ENCODE measurements at regions not wholly inside any gene's neighbourhood (a gene's known extent, or its start where the extent isn't known, plus 50 kb on each side); places are given as distances from the start of the nearest gene placed in this dataset.

DNA sequence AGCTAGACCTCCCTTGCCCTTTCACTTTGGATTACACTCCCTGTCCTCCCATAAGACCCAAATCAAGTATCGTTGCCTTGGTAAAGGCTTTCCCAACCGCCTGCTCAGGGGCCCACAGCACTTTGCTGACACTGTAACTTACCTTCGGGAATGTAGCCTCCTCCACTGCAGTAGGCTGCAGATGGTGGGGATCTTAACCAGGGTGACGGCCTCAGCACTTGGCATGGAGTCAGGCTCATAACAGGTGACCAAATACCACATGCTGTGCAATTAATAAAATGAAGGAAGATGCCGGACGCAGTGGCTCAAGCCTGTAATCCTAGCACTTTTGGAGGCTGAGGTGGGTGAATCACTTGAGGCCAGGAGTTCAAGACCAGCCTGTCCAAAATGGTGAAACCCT lies 88.7 kb upstream of the IRF2BP2 start:
- H3K36me3 Mint-ChIP-seq (ENCODE audit: low read depth): no peaks in the 10 kb centered on the region
- H3K4me3 Mint-ChIP-seq: no peak overlapping the region
- peaks cover under 1% of the 10 kb centered on the region for H3K27me3 Mint-ChIP-seq
- ChIA-PET CTCF (no interaction called here), POLR2A (no interaction called here)
- peaks cover 1% of the 10 kb centered on the region for H3K4me1 Mint-ChIP-seq
- H3K27ac Mint-ChIP-seq: no peak overlapping the region
- no peak for DNase-seq
- no peaks in the 10 kb centered on the region for H3K9me3 Mint-ChIP-seq

DNA sequence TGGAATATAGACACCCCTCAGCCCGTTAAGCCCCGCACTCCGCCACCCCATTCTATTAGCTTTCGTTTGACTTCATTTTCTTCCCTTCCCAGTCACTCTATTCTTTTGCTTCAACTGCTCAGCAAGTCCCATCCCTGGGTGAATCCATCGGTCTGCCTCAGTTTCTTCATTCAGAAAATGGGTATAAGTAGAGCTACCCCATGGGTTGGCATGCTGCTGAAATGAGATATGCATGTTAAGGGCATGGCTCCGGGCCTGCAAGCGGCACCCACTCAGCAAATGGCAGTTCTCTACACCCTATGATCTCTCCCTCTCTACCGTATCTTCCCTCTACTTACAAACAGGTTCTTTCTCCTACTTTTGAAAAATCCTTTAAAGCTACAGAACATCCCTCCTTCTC lies 87.8 kb upstream of the IRF2BP2 start:
- H3K4me3 Mint-ChIP-seq: no peak overlapping the region
- peaks cover 1% of the 10 kb centered on the region for H3K4me1 Mint-ChIP-seq
- DNase-seq: no peak
- POLR2A ChIA-PET: no interaction called here
- H3K9me3 Mint-ChIP-seq: no peaks in the 10 kb centered on the region
- no peaks in the 10 kb centered on the region for H3K27me3 Mint-ChIP-seq
- H3K27ac Mint-ChIP-seq: no peak overlapping the region
- no peaks in the 10 kb centered on the region for H3K36me3 Mint-ChIP-seq (ENCODE audit: low read depth)
- CTCF ChIA-PET: interaction anchor here (1.4 kb wide), 1 partner anchor 16 kb away, joined by 4 read pairs; no protein-coding TSS in a partner anchor

DNA sequence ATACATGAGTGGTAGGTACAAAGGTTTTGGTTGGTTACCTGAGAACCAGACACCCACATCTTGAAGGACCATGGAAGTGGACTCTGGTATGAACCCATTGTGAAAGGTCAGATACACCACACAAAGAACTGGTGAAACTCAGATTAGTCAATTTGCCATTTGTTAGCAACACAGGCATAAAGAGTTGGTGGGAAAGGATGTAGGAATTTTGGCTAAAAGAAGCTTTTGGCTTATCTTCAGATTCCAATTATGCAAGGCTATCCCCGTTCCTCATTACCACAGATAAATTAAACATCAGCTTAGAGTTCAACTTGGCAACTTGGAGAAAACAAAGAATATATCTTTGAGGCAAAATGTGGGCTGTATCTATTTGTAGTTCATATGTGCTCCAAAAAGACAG lies 87.0 kb upstream of the IRF2BP2 start:
- Mint-ChIP-seq H3K27me3 (no peaks in the 10 kb centered on the region), H3K36me3 (ENCODE audit: low read depth) (no peaks in the 10 kb centered on the region), H3K4me1 (peaks cover 1% of the 10 kb centered on the region), H3K4me3 (no peak overlapping the region), H3K27ac (no peak overlapping the region), H3K9me3 (no peaks in the 10 kb centered on the region)
- CTCF ChIA-PET: interaction anchor here (1.4 kb wide), 1 partner anchor 17 kb away, joined by 4 read pairs; no protein-coding TSS in a partner anchor
- POLR2A ChIA-PET: no interaction called here
- no peak for DNase-seq

DNA sequence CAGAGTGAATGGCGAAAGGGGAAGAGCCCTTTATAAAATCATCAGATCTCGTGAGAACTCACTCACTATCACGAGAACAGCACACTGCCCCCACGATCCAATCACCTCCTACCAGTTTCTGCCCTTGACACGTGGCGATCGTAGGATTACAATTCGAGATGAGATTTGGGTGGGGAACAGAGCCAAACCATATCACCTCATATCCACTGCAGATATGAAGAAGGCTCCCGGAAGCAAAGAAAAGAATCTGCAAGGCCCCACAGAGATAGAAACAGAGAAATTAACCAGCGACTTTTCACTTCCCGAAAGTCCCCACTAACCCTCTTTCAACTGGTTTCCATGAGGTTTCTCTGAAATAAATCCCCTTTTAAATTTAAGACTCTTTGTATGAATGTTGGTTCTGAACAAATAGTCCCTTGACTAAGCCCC lies 86.2 kb upstream of the IRF2BP2 start:
- POLR2A ChIA-PET: no interaction called here
- no peak for DNase-seq
- Mint-ChIP-seq H3K9me3 (no peaks in the 10 kb centered on the region), H3K27me3 (no peaks in the 10 kb centered on the region), H3K27ac (no peak overlapping the region), H3K4me3 (no peak overlapping the region), H3K36me3 (ENCODE audit: low read depth) (no peaks in the 10 kb centered on the region), H3K4me1 (peaks cover 1% of the 10 kb centered on the region)
- CTCF ChIA-PET: interaction anchor here (1.4 kb wide), 1 partner anchor 18 kb away, joined by 4 read pairs; no protein-coding TSS in a partner anchor

DNA sequence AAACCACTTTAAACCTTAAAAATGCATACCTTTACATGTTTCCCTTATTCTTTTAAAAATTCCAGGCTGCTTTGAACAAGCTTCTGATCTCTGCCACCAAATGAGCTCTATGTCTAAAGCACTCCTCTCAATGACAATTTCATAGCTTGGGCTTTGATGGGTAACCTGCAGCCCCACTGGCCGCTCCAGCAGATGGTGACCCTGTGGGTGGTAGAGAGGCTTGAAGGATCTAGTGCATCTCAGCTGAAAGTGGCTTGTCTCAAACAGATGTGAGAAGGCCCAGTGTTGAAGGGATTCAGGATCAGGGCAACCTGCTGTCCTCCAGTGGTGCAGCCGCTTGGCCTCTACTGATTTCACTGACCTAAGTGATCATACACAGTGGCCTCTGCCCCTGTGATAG lies 84.7 kb upstream of the IRF2BP2 start:
- H3K36me3 Mint-ChIP-seq (ENCODE audit: low read depth): no peaks in the 10 kb centered on the region
- H3K4me1 Mint-ChIP-seq: no peaks in the 10 kb centered on the region
- H3K27me3 Mint-ChIP-seq: no peaks in the 10 kb centered on the region
- no peak overlapping the region for H3K4me3 Mint-ChIP-seq
- no peak for DNase-seq
- ChIA-PET POLR2A (interaction anchor here (1.1 kb wide), 1 partner anchor 83 kb away, joined by 4 read pairs; no protein-coding TSS in a partner anchor), CTCF (interaction anchor here (1.6 kb wide), 1 partner anchor 9 kb away, joined by 6 read pairs; no protein-coding TSS in a partner anchor)
- H3K9me3 Mint-ChIP-seq: no peaks in the 10 kb centered on the region
- H3K27ac Mint-ChIP-seq: no peak overlapping the region

DNA sequence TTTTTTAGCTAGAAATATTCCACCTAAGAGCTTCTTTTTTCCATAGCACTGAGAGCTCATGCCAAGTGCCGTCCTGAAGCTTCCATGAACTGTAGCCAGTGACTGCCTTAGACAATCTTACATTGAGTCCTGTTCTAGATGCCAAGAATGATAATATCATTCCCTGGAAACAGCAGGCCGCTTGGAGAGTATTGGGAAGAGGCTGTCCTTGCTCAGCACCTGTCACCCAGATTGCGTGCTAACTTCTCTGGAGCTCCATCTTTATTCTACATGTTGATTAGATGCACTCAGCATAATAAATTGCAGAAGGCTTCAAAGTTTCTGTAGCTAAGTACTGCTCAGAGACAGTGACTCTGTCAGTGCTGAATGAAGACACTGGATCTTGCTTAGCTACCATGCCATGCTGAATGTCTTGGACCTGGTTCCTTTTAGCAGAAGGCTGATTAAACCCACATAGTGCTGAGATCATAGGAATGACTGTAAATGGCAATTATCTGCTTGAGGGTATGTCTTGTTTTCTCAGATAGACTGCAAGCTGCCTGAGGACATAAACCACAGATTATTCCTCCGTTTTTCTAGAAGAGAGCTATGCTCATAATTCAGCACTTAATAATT lies 83.1 kb upstream of the IRF2BP2 start:
- no peak overlapping the region for H3K27ac Mint-ChIP-seq
- no peaks in the 10 kb centered on the region for H3K36me3 Mint-ChIP-seq (ENCODE audit: low read depth)
- DNase-seq: no peak
- no peaks in the 10 kb centered on the region for H3K9me3 Mint-ChIP-seq
- no peaks in the 10 kb centered on the region for H3K4me1 Mint-ChIP-seq
- CTCF ChIA-PET: interaction anchor here (0.8 to 1.5 kb wide), 2 partner anchors 9 to 11 kb away, joined by 3 to 6 read pairs; no protein-coding TSS in a partner anchor
- POLR2A ChIA-PET: no interaction called here
- H3K27me3 Mint-ChIP-seq: no peaks in the 10 kb centered on the region
- H3K4me3 Mint-ChIP-seq: no peak overlapping the region

DNA sequence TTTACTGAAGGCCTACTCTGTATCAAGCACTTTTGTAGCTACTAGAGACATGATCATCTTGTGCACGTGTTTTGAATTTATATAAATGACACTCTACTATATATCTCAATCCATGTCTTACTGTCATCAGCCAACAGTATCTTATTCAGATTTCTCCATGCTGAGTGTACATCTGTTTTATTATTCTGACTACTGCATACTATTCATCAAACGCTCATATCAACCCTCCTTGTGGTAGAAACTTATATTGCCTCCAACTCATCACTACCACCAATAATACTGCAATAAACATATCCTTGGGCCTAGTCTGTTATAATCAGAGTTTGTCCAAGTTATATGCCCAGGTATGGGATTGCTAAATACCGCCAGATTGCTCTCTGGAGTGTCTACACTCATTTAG lies 81.6 kb upstream of the IRF2BP2 start:
- Mint-ChIP-seq H3K4me3 (no peak overlapping the region), H3K9me3 (peaks cover 5% of the 10 kb centered on the region), H3K27ac (no peak overlapping the region), H3K27me3 (no peaks in the 10 kb centered on the region), H3K4me1 (no peaks in the 10 kb centered on the region), H3K36me3 (ENCODE audit: low read depth) (no peaks in the 10 kb centered on the region)
- ChIA-PET POLR2A (no interaction called here), CTCF (interaction anchor here (1.5 kb wide), 1 partner anchor 13 kb away, joined by 6 read pairs; no protein-coding TSS in a partner anchor)
- no peak for DNase-seq

DNA sequence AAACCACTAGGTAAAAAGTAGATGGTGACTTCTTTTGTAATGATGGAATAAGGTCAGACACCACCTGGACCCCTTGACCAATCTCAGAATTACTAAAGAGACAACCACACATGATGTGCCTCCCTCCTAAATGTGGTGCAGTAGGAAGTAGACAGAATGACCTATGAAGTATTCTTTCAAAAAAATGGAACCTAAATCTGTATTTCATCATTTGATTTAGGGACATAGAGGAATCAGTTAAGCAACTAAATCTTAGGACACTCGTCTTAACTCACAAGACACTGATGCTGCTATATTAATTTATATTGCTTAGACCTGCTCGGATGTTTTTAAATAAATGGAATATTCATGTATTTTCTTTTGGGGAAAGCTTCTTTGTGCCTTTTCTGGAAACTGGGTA lies 80.9 kb upstream of the IRF2BP2 start:
- ChIA-PET POLR2A (no interaction called here), CTCF (interaction anchor here (0.6 to 1.0 kb wide), 2 partner anchors 69 to 300 kb away, joined by 3 to 4 read pairs; no protein-coding TSS in a partner anchor)
- H3K4me3 Mint-ChIP-seq: no peak overlapping the region
- peaks cover 2% of the 10 kb centered on the region for H3K36me3 Mint-ChIP-seq (ENCODE audit: low read depth)
- no peak overlapping the region for H3K27ac Mint-ChIP-seq
- DNase-seq: no peak
- H3K4me1 Mint-ChIP-seq: no peaks in the 10 kb centered on the region
- H3K27me3 Mint-ChIP-seq: no peaks in the 10 kb centered on the region
- peaks cover 8% of the 10 kb centered on the region for H3K9me3 Mint-ChIP-seq

DNA sequence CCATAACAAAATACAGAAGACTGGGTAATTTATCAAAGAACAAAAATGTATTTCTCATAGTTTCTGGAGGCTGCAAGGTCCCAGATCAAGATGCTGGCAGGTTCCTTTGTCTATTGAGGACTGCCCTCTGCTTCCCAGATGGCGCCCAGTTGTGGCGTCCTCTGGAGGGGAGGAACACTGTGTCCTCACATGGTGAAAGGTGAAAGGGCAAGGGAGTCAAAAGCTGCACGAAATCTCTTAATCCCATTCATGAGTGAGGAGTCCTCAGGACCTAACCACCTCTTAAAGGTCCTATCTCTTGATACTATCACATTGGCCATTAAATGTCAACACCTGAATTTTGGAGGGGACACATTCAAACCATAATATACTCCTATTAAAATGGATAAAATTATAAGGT lies 79.3 kb upstream of the IRF2BP2 start:
- no peak overlapping the region for H3K4me3 Mint-ChIP-seq
- no peak overlapping the region for H3K27ac Mint-ChIP-seq
- no peaks in the 10 kb centered on the region for H3K27me3 Mint-ChIP-seq
- peaks cover 13% of the 10 kb centered on the region for H3K9me3 Mint-ChIP-seq
- ChIA-PET POLR2A (no interaction called here), CTCF (interaction anchor here (0.6 kb wide), 1 partner anchor 32 kb away, joined by 5 read pairs; no protein-coding TSS in a partner anchor)
- no peak for DNase-seq
- H3K4me1 Mint-ChIP-seq: no peaks in the 10 kb centered on the region
- peaks cover 5% of the 10 kb centered on the region for H3K36me3 Mint-ChIP-seq (ENCODE audit: low read depth)

DNA sequence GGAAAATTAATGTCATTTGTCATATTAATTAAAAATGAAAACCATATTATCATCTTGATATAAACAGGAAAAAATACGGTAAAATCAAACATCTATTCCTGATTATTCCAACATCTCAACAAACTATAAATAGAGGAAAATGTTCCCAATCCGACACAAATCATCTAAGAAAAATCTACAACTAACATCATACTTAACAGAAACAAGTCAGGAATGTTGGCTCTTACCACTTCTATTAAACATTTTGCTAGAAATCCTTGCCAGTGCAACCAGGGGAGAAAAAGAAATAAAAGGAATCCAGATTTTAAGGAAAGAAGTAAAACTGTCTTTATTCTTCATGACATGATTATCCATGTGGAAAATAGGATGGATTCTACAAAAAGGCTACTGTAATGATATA lies 77.0 kb upstream of the IRF2BP2 start:
- Mint-ChIP-seq H3K4me3 (no peak overlapping the region), H3K27ac (no peak overlapping the region), H3K36me3 (ENCODE audit: low read depth) (peaks cover 5% of the 10 kb centered on the region), H3K27me3 (no peaks in the 10 kb centered on the region), H3K4me1 (no peaks in the 10 kb centered on the region), H3K9me3 (peaks cover 13% of the 10 kb centered on the region)
- DNase-seq: no peak
- ChIA-PET POLR2A (no interaction called here), CTCF (interaction anchor here (1.1 to 1.5 kb wide), 2 partner anchors 15 to 18 kb away, joined by 3 read pairs; no protein-coding TSS in a partner anchor)

DNA sequence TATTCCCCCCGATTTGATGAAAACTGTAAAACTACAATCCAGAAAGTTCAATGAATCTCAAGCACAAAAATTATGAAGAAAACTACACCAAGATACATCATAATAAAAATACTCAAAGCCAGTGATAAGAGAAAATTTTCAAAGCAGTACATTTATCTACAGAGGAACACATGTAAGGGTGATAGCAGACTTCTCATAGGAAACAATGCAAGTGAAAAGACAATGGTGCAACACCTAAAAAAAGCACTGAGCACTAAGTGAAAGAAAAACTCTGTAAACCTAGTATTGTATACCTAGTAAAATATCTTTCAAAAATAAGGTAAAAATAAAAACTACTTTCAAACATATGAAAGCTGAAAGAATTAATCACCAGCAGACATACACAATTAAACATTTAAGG lies 76.1 kb upstream of the IRF2BP2 start:
- H3K27ac Mint-ChIP-seq: no peak overlapping the region
- H3K9me3 Mint-ChIP-seq: peaks cover 13% of the 10 kb centered on the region

DNA sequence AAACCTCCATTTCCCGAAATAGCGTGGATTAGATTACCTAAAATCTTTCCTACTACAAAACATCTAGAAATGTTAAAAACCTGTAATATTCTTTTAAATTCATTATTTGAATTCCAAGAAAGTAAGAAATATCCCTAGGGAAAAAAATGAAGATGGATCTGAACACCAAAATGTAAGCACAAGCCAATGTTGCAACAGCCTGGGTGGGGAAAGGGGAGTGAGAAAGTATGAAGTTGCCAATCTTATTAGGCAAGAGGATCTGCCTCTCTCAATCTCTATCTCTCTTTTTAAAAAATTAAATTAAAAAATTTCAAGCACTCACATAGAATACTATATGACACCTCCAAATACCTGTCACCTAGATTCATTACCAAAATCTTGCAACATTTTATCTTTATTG lies 74.9 kb upstream of the IRF2BP2 start:
- no peak overlapping the region for H3K4me3 Mint-ChIP-seq
- H3K36me3 Mint-ChIP-seq (ENCODE audit: low read depth): peaks cover 5% of the 10 kb centered on the region
- ChIA-PET CTCF (interaction anchor here (1.0 kb wide), 1 partner anchor 14 kb away, joined by 3 read pairs; no protein-coding TSS in a partner anchor), POLR2A (no interaction called here)
- H3K27me3 Mint-ChIP-seq: no peaks in the 10 kb centered on the region
- DNase-seq: no peak
- peaks cover 13% of the 10 kb centered on the region for H3K9me3 Mint-ChIP-seq
- no peak overlapping the region for H3K27ac Mint-ChIP-seq
- no peaks in the 10 kb centered on the region for H3K4me1 Mint-ChIP-seq

More for the DNA sequence above, 76.1 kb upstream of the IRF2BP2 start:
- Mint-ChIP-seq H3K4me1 (no peaks in the 10 kb centered on the region), H3K36me3 (ENCODE audit: low read depth) (peaks cover 5% of the 10 kb centered on the region), H3K4me3 (no peak overlapping the region), H3K27me3 (no peaks in the 10 kb centered on the region)
- ChIA-PET POLR2A (no interaction called here), CTCF (no interaction called here)
- DNase-seq: no peak

DNA sequence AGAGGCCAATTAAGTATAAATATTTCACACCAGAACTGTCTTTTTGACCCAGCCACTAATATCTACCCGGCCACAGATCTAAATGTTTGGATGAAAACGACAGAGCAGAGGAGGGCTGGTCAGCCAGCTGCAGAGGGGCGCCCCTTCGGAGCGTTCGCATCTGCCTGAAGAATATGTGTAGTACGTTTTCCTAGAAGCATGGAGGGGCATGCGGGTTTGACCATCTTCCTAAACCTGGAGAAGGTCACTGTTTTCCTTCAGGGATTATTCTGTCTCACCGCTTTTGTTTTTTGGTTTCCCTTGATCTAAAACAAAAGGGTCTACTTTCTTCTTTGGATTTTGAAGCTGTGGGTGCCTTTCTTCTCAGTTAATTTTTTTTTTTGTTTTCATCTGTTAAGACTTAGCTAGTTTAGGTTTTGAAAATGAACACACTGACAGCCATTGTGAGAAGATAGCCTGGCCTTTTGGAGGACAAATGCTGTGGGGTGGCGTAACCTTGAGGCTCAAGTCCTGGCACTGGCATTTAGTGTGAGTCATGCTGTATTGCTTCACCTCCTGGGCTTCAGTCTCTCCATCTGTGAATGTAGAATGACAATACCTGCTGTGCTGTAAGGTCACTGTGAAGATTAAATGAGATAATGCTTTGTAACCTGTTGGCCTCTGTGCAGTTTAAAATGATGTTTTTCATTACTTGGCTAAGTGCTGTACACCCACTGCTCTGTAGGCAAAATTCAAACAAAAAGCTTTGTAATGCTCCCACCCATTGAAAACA lies 74.1 kb upstream of the IRF2BP2 start:
- H3K4me1 Mint-ChIP-seq: no peaks in the 10 kb centered on the region
- ChIA-PET CTCF (interaction anchor here (0.6 to 1.2 kb wide), 4 partner anchors 10 to 28 kb away, joined by 3 read pairs; no protein-coding TSS in a partner anchor), POLR2A (no interaction called here)
- no peak for DNase-seq
- no peak overlapping the region for H3K27ac Mint-ChIP-seq
- H3K4me3 Mint-ChIP-seq: no peak overlapping the region
- H3K27me3 Mint-ChIP-seq: no peaks in the 10 kb centered on the region
- H3K9me3 Mint-ChIP-seq: peaks cover 13% of the 10 kb centered on the region
- H3K36me3 Mint-ChIP-seq (ENCODE audit: low read depth): peaks cover 5% of the 10 kb centered on the region
